WTC11 (cell line): ENCODE measurements at regions not wholly inside any gene's neighbourhood (a gene's known extent, or its start where the extent isn't known, plus 50 kb on each side); places are given as distances from the start of the nearest gene placed in this dataset.
"Not testable (repeated sequence)": the region's sequence is repeated elsewhere in the genome, so short reads cannot be mapped to it uniquely, and the experiment has no call there.

Experiments
- SP1 ChIP-seq: sonication (generic); formaldehyde crosslinking; conservative IDR thresholded peaks from 2 replicates; pipeline ENCODE4 v1.8.1; 2022; ENCODE audit warnings: missing genetic modification reagents
- ZNF317 ChIP-seq: sonication (generic); formaldehyde crosslinking; IDR thresholded peaks from 2 replicates; pipeline ENCODE4 v1.8.1; 2023; ENCODE audit warnings: low read depth, mild to moderate bottlenecking, moderate library complexity, missing genetic modification reagents, borderline replicate concordance
- TF ChIP-seq, protein P1 (sequence below): sonication (generic); formaldehyde crosslinking; IDR thresholded peaks from 2 replicates; pipeline ENCODE4 v1.8.0; 2022; ENCODE audit warnings: mild to moderate bottlenecking, missing genetic modification reagents
- TF ChIP-seq, protein P2 (sequence below): fragments of 200-600 bp; IDR thresholded peaks from 2 replicates; pipeline ENCODE4 v1.8.0; 2022; ENCODE audit warnings: antibody characterized with exemption

DNA sequence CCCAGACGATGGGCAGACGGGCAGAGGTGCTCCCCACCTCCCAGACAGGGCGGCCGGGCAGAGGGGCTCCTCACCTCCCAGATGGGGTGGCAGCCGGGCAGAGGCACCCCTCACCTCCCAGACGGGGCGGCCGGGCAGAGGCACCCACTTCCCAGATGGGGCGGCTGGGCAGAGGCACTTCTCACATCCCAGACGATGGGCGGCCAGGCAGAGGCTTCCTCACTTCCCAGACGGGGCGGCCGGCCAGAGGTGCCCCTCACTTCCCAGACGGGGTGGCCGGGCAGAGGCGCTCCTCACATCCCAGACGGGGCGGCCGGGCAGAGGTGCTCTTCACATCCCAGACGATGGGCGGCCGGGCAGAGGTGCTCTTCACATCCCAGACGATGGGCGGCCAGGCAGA, 96.6 kb downstream of the ABCC12 start:
- TF ChIP-seq, protein P1, sequence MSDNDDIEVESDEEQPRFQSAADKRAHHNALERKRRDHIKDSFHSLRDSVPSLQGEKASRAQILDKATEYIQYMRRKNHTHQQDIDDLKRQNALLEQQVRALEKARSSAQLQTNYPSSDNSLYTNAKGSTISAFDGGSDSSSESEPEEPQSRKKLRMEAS (CRISPR knock-in tag) = not testable (repeated sequence)
- TF ChIP-seq ZNF317 (CRISPR knock-in tag); SP1: not testable (repeated sequence)
- TF ChIP-seq, protein P2, sequence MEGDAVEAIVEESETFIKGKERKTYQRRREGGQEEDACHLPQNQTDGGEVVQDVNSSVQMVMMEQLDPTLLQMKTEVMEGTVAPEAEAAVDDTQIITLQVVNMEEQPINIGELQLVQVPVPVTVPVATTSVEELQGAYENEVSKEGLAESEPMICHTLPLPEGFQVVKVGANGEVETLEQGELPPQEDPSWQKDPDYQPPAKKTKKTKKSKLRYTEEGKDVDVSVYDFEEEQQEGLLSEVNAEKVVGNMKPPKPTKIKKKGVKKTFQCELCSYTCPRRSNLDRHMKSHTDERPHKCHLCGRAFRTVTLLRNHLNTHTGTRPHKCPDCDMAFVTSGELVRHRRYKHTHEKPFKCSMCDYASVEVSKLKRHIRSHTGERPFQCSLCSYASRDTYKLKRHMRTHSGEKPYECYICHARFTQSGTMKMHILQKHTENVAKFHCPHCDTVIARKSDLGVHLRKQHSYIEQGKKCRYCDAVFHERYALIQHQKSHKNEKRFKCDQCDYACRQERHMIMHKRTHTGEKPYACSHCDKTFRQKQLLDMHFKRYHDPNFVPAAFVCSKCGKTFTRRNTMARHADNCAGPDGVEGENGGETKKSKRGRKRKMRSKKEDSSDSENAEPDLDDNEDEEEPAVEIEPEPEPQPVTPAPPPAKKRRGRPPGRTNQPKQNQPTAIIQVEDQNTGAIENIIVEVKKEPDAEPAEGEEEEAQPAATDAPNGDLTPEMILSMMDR = not testable (repeated sequence)
